CD14-positive monocyte (primary cell): ENCODE measurements at regions not wholly inside any gene's neighbourhood (a gene's known extent, or its start where the extent isn't known, plus 50 kb on each side); places are given as distances from the start of the nearest gene placed in this dataset.
"Not testable (repeated sequence)": the region's sequence is repeated elsewhere in the genome, so short reads cannot be mapped to it uniquely, and the experiment has no call there.

ENCODE experiments used
- DNase-seq, 3 donors: peaks; one replicate each; pipeline ENCODE4 v3.0.0-alpha.2; 2011 to 2022
- H2AFZ ChIP-seq: 2 replicates; pipeline ENCODE4 v1.6.0; 2012; ENCODE audit warnings: mild to moderate bottlenecking, low read depth, low read length, inconsistent platforms; ENCODE audit not compliant: insufficient read depth, poor library complexity, severe bottlenecking
- H3K27ac ChIP-seq, 2 donors: 1 replicate in 1 of 2; 2 replicates in 1 of 2; pipeline ENCODE4 v1.5.1; 2012 to 2013; ENCODE audit warnings: low read length in 2 of 2, control low read depth in 1 of 2, inconsistent platforms in 1 of 2, low read depth in 1 of 2, mild to moderate bottlenecking in 1 of 2
- H3K27me3 ChIP-seq, 2 donors: one replicate each; pipeline versions ENCODE4 v1.6.0 to v1.6.1; 2011 to 2013; ENCODE audit warnings: low read length in 2 of 2; ENCODE audit not compliant: control insufficient read depth in 2 of 2, insufficient read depth in 2 of 2
- H3K36me3 ChIP-seq, 2 donors: replicated peaks in 1 of 2; 1 replicate in 1 of 2; 2 replicates in 1 of 2; pipeline versions ENCODE4 v1.5.1 to v1.6.1; 2012 to 2013; ENCODE audit warnings: low read length in 2 of 2, control low read depth in 1 of 2, inconsistent platforms in 1 of 2, mild to moderate bottlenecking in 1 of 2; ENCODE audit not compliant: insufficient read depth in 2 of 2, control insufficient read depth in 1 of 2
- H3K4me1 ChIP-seq, 2 donors: 1 replicate in 1 of 2; 2 replicates in 1 of 2; pipeline versions ENCODE4 v1.5.1 to v1.6.1; 2012 to 2013; ENCODE audit warnings: low read length in 2 of 2, control low read depth in 1 of 2, inconsistent platforms in 1 of 2, mild to moderate bottlenecking in 1 of 2, moderate library complexity in 1 of 2; ENCODE audit not compliant: insufficient read depth in 2 of 2, control insufficient read depth in 1 of 2
- H3K4me2 ChIP-seq: replicated peaks from 2 replicates; pipeline ENCODE3; 2012; ENCODE audit warnings: low read length, moderate library complexity, mild to moderate bottlenecking; ENCODE audit not compliant: poor library complexity, severe bottlenecking; ENCODE audit errors: extremely low read depth
- H3K4me3 ChIP-seq, 3 experiments: fragments of 200-600 bp in 1 of 3; sonication (generic) in 1 of 3; replicated peaks in 1 of 3; 1 replicate in 2 of 3; 2 replicates in 1 of 3; pipeline ENCODE4 v1.5.1; 2011 to 2013; ENCODE audit warnings: low read length in 3 of 3, mild to moderate bottlenecking in 3 of 3, control low read depth in 2 of 3, low read depth in 2 of 3, inconsistent platforms in 1 of 3, moderate library complexity in 1 of 3
- H3K79me2 ChIP-seq: 2 replicates; pipeline ENCODE4 v1.6.0; 2012; ENCODE audit warnings: mild to moderate bottlenecking, control low read depth, inconsistent platforms, low read length, moderate library complexity; ENCODE audit not compliant: insufficient read depth
- H3K9ac ChIP-seq: 2 replicates; pipeline ENCODE4 v1.6.0; 2017; ENCODE audit warnings: low read length, mild to moderate bottlenecking; ENCODE audit not compliant: insufficient read depth, poor library complexity, severe bottlenecking
- H3K9me3 ChIP-seq, 2 donors: replicated peaks in 1 of 2; 1 replicate in 1 of 2; 2 replicates in 1 of 2; pipeline versions ENCODE4 v1.5.1 to v1.6.1; 2012 to 2013; ENCODE audit warnings: low read length in 2 of 2, control low read depth in 1 of 2; ENCODE audit not compliant: control insufficient read depth in 1 of 2, insufficient read depth in 1 of 2
- H4K20me1 ChIP-seq: 2 replicates; pipeline ENCODE4 v1.6.0; 2012; ENCODE audit warnings: mild to moderate bottlenecking, low read length, control low read depth, moderate library complexity; ENCODE audit not compliant: insufficient read depth
- H3K27ac Mint-ChIP-seq, 7 donors: one replicate each; pipeline ENCODE4 v1.8.0; 2020; ENCODE audit warnings: mild to moderate bottlenecking in 7 of 7, mixed read lengths in 7 of 7, moderate library complexity in 6 of 7, inconsistent platforms in 2 of 7
- H3K27me3 Mint-ChIP-seq, 3 donors: one replicate each; pipeline ENCODE4 v1.8.0; 2021 to 2022; ENCODE audit warnings: low read depth in 3 of 3, mild to moderate bottlenecking in 3 of 3, mixed read lengths in 3 of 3, moderate library complexity in 3 of 3, inconsistent platforms in 1 of 3
- H3K36me3 Mint-ChIP-seq, 2 donors: one replicate each; pipeline ENCODE4 v1.8.0; 2020; ENCODE audit warnings: mixed read lengths in 2 of 2, inconsistent platforms in 1 of 2, mild to moderate bottlenecking in 1 of 2
- H3K4me1 Mint-ChIP-seq: one replicate; pipeline ENCODE4 v1.8.0; 2020; ENCODE audit warnings: mild to moderate bottlenecking, mixed read lengths
- H3K4me3 Mint-ChIP-seq, 2 donors: one replicate each; pipeline ENCODE4 v1.8.0; 2020; ENCODE audit warnings: mild to moderate bottlenecking in 2 of 2, mixed read lengths in 2 of 2, moderate library complexity in 1 of 2
- H3K9me3 Mint-ChIP-seq, 7 donors: one replicate each; pipeline ENCODE4 v1.8.0; 2020 to 2022; ENCODE audit warnings: mixed read lengths in 7 of 7, mild to moderate bottlenecking in 6 of 7, moderate library complexity in 6 of 7, inconsistent platforms in 2 of 7
- WGBS: methylation state at CpG from one replicate; pipeline ENCODE4 v1.1.5; 2013; ENCODE audit warnings: missing lambda C conversion rate; ENCODE audit not compliant: insufficient coverage; 5-methylcytosine and 5-hydroxymethylcytosine counted together
- intact Hi-C, 2 donors: fragments of 100-400 bp; cut with micrococcal nuclease; formaldehyde crosslinking; loops; one replicate each; pipeline versions ENCODE4 v1.15.0 to v1.15.1; 2023
- TF ChIP-seq, protein P1 (sequence below): fragments of 200-600 bp; IDR thresholded peaks from one replicate; pipeline ENCODE4 v1.8.0; 2022; ENCODE audit warnings: antibody characterized with exemption, mild to moderate bottlenecking

DNA sequence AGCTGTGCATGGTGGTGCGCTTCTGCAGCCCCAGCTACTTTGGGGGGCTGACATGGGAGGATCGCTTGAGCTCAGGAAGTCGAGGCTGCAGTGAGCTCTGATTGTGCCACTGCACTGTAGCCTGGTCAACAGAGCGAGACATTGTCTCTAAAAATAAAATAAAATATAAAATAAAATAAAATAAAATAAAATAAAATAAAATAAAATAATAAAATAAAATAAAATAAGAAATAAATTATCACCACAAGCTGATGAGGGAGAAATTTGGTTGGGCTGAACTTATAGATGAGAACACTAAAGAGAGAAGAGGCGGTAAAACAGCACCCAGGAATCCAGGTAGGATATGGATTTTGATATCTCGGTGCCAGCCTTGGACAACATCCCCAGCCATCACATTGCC is 933.7 kb downstream of the NLGN4X start:
- Mint-ChIP-seq H3K27ac (no peak overlapping the region), H3K27me3 (peaks cover 0 to 3% (median 0%) of the 10 kb centered on the region in 3 donors), H3K4me1 (peaks cover 3% of the 10 kb centered on the region), H3K9me3 (peaks cover 0 to 4% (median 2%) of the 10 kb centered on the region in 7 donors), H3K36me3 (no peaks in the 10 kb centered on the region), H3K4me3 (no peak overlapping the region)
- no peak overlapping the region for H3K4me3 ChIP-seq
- peaks cover 0 to 2% of the 10 kb centered on the region in 2 donors for H3K4me1 ChIP-seq
- no peak overlapping the region for H3K9ac ChIP-seq
- no peaks in the 10 kb centered on the region for H3K36me3 ChIP-seq
- no peak overlapping the region for H3K4me2 ChIP-seq
- no peaks in the 10 kb centered on the region for H3K27me3 ChIP-seq
- DNase-seq, result no peak
- WGBS, result no CpG with 5 or more reads among the region's 6 CpGs
- no peak overlapping the region for H3K27ac ChIP-seq
- no peaks in the 10 kb centered on the region for H3K79me2 ChIP-seq
- no peak overlapping the region for H2AFZ ChIP-seq
- intact Hi-C loops, result no loop called here
- TF ChIP-seq, protein P1, sequence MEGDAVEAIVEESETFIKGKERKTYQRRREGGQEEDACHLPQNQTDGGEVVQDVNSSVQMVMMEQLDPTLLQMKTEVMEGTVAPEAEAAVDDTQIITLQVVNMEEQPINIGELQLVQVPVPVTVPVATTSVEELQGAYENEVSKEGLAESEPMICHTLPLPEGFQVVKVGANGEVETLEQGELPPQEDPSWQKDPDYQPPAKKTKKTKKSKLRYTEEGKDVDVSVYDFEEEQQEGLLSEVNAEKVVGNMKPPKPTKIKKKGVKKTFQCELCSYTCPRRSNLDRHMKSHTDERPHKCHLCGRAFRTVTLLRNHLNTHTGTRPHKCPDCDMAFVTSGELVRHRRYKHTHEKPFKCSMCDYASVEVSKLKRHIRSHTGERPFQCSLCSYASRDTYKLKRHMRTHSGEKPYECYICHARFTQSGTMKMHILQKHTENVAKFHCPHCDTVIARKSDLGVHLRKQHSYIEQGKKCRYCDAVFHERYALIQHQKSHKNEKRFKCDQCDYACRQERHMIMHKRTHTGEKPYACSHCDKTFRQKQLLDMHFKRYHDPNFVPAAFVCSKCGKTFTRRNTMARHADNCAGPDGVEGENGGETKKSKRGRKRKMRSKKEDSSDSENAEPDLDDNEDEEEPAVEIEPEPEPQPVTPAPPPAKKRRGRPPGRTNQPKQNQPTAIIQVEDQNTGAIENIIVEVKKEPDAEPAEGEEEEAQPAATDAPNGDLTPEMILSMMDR, result no peak
- no peaks in the 10 kb centered on the region for H4K20me1 ChIP-seq
- H3K9me3 ChIP-seq, result peaks cover 0 to 5% of the 10 kb centered on the region in 2 donors

DNA sequence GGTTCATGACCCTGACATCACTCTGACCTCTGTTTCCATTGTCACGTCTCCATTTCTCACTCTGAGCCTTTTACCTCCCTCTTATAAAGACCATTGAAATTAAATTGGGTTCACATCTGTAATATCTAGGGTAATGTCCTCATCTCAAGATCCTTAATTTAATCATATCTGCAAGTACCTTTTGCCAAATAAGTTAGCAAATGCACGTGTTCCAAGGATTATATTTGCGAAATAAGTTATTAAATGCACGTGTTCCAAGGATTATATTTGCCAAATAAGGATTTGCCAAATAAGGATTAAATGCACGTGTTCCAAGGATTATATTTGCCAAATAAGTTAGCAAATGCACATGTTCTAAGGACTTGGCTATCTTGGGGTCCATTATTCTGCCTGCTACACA is 938.0 kb downstream of the NLGN4X start:
- Mint-ChIP-seq H3K4me1 (peaks cover 3% of the 10 kb centered on the region), H3K36me3 (no peaks in the 10 kb centered on the region), H3K9me3 (peaks cover 0 to 15% (median 2%) of the 10 kb centered on the region in 7 donors), H3K4me3 (no peak overlapping the region), H3K27ac (no peak overlapping the region), H3K27me3 (peaks cover 0 to 3% (median 0%) of the 10 kb centered on the region in 3 donors)
- no peak overlapping the region for H3K9ac ChIP-seq
- H3K36me3 ChIP-seq, result no peaks in the 10 kb centered on the region
- H3K79me2 ChIP-seq, result no peaks in the 10 kb centered on the region
- DNase-seq, result no peak
- peaks cover 0 to 11% of the 10 kb centered on the region in 2 donors for H3K9me3 ChIP-seq
- no peak overlapping the region for H3K27ac ChIP-seq
- no peak overlapping the region for H3K4me3 ChIP-seq
- no peaks in the 10 kb centered on the region for H4K20me1 ChIP-seq
- TF ChIP-seq, protein P1, result no peak
- no CpG with 5 or more reads among the region's 5 CpGs for WGBS
- H3K4me1 ChIP-seq, result peaks cover 0 to 2% of the 10 kb centered on the region in 2 donors
- intact Hi-C loops, result no loop called here
- no peak overlapping the region for H3K4me2 ChIP-seq
- H3K27me3 ChIP-seq, result no peaks in the 10 kb centered on the region
- no peak overlapping the region for H2AFZ ChIP-seq

DNA sequence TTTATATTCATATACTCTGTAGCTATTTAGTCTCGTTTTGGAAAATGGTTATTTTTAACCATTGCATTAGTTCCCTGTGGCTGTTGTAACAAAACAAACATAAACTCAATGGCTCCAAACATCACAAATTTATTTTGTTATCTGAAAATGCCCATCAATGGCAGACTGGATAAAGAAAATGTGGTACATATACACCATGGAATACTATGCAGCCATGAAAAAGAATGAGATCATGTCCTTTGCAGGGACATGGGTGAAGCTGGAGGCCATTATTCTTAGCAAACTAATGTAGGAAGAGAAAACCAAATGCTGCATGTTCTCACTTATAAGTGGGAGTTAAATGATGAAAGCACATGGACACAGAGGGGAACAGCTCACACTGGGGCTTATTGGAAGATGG is 938.7 kb downstream of the NLGN4X start:
- no CpG with 5 or more reads among the region's 1 CpG for WGBS
- intact Hi-C loops, H3K9ac ChIP-seq, H3K27ac ChIP-seq, H3K27me3 ChIP-seq, H3K4me3 ChIP-seq, H2AFZ ChIP-seq, H3K4me1 ChIP-seq, H3K27ac Mint-ChIP-seq, H3K79me2 ChIP-seq, H3K36me3 ChIP-seq, H3K27me3 Mint-ChIP-seq, H3K4me2 ChIP-seq, H3K4me3 Mint-ChIP-seq, H3K36me3 Mint-ChIP-seq, H4K20me1 ChIP-seq, H3K4me1 Mint-ChIP-seq, DNase-seq: not testable (repeated sequence)
- peaks cover 0 to 11% of the 10 kb centered on the region in 2 donors for H3K9me3 ChIP-seq
- H3K9me3 Mint-ChIP-seq, result peaks cover 0 to 15% (median 2%) of the 10 kb centered on the region in 7 donors
